SK-N-SH treated with all-trans-retinoic acid at 6 μM for 48 hours (cell line): ENCODE measurements at regions not wholly inside any gene's neighbourhood (a gene's known extent, or its start where the extent isn't known, plus 50 kb on each side); places are given as distances from the start of the nearest gene placed in this dataset.

Experiments
- ATAC-seq: fragments of 200-7000 bp; cut with Tn5 transposase; 3 replicates; pipeline ENCODE4 v1.9.1; 2020; ENCODE audit warnings: mild to moderate bottlenecking, moderate library complexity
- ARNTL ChIP-seq: fragments of 450-650 bp; formaldehyde crosslinking; IDR thresholded peaks from 2 replicates; pipeline ENCODE4 v1.5.0; 2020; ENCODE audit warnings: low read depth, mild to moderate bottlenecking, moderate library complexity, borderline replicate concordance
- BACH2 ChIP-seq: fragments of 250-450 bp; sonication (Bioruptor Pico); IDR thresholded peaks from 2 replicates; pipeline ENCODE4 v1.9.0; 2021; ENCODE audit warnings: mild to moderate bottlenecking, borderline replicate concordance
- CSDC2 ChIP-seq: fragments of 250-450 bp; sonication (Bioruptor Pico); IDR thresholded peaks from 2 replicates; pipeline ENCODE4 v1.5.0; 2020; ENCODE audit warnings: mild to moderate bottlenecking, moderate library complexity
- CSRNP3 ChIP-seq: fragments of 250-450 bp; sonication (Bioruptor Pico); IDR thresholded peaks from 2 replicates; pipeline ENCODE4 v1.5.1; 2021; ENCODE audit warnings: mild to moderate bottlenecking, moderate library complexity
- ESRRG ChIP-seq: fragments of 250-450 bp; sonication (Bioruptor Pico); IDR thresholded peaks from 2 replicates; pipeline ENCODE4 v1.6.1; 2021; ENCODE audit warnings: mild to moderate bottlenecking
- GLIS3 ChIP-seq: fragments of 250-450 bp; sonication (Bioruptor Pico); IDR thresholded peaks from 2 replicates; pipeline ENCODE4 v1.5.0; 2020; ENCODE audit warnings: mild to moderate bottlenecking, moderate library complexity
- ISL1 ChIP-seq: fragments of 250-450 bp; sonication (Bioruptor Pico); IDR thresholded peaks from 2 replicates; pipeline ENCODE4 v2.1.2; 2022; ENCODE audit warnings: mild to moderate bottlenecking, moderate library complexity
- OSR1 ChIP-seq: fragments of 250-450 bp; sonication (Bioruptor Pico); IDR thresholded peaks from 2 replicates; pipeline ENCODE4 v1.8.0; 2022; ENCODE audit warnings: moderate library complexity, mild to moderate bottlenecking, inconsistent platforms
- PPARA ChIP-seq: fragments of 250-450 bp; sonication (Bioruptor Pico); IDR thresholded peaks from 2 replicates; pipeline ENCODE4 v1.5.0; 2020; ENCODE audit warnings: mild to moderate bottlenecking, borderline replicate concordance
- RARB ChIP-seq: fragments of 250-450 bp; sonication (Bioruptor Pico); IDR thresholded peaks from 2 replicates; pipeline ENCODE4 v1.8.0; 2021; ENCODE audit warnings: mild to moderate bottlenecking, moderate library complexity
- SNAI2 ChIP-seq: fragments of 250-450 bp; sonication (Bioruptor Pico); IDR thresholded peaks from 2 replicates; pipeline ENCODE4 v1.5.0; 2020; ENCODE audit warnings: mild to moderate bottlenecking, moderate library complexity
- TCF4 ChIP-seq: fragments of 250-450 bp; sonication (Bioruptor Pico); IDR thresholded peaks from 2 replicates; pipeline ENCODE4 v1.8.0; 2021; ENCODE audit warnings: mild to moderate bottlenecking, moderate library complexity, borderline replicate concordance
- ZC3H10 ChIP-seq: fragments of 250-450 bp; sonication (Bioruptor Pico); IDR thresholded peaks from 2 replicates; pipeline ENCODE4 v1.5.1; 2021; ENCODE audit warnings: mild to moderate bottlenecking, moderate library complexity
- ZFP3 ChIP-seq: fragments of 250-450 bp; sonication (Bioruptor Pico); IDR thresholded peaks from 2 replicates; pipeline ENCODE4 v1.5.0; 2020; ENCODE audit warnings: mild to moderate bottlenecking, moderate library complexity
- ZFP30 ChIP-seq: fragments of 450-650 bp; formaldehyde crosslinking; IDR thresholded peaks from 2 replicates; pipeline ENCODE4 v1.5.0; 2022; ENCODE audit warnings: mild to moderate bottlenecking, moderate library complexity
- ZNF565 ChIP-seq: fragments of 450-650 bp; formaldehyde crosslinking; conservative IDR thresholded peaks from 2 replicates; pipeline ENCODE4 v1.5.0; 2020; ENCODE audit warnings: low read depth, mild to moderate bottlenecking, moderate library complexity
- ZNF70 ChIP-seq: fragments of 450-650 bp; formaldehyde crosslinking; IDR thresholded peaks from 2 replicates; pipeline ENCODE4 v1.5.0; 2020; ENCODE audit warnings: mild to moderate bottlenecking, moderate library complexity
- ZNF8 ChIP-seq: fragments of 450-650 bp; formaldehyde crosslinking; IDR thresholded peaks from 2 replicates; pipeline ENCODE4 v1.5.0; 2020; ENCODE audit warnings: mild to moderate bottlenecking, moderate library complexity
- TF ChIP-seq, protein P1 (sequence below): fragments of 250-450 bp; sonication (Bioruptor Pico); IDR thresholded peaks from 2 replicates; pipeline ENCODE4 v1.8.0; 2021; ENCODE audit warnings: low read depth, mild to moderate bottlenecking, moderate library complexity, borderline replicate concordance
- TF ChIP-seq, protein P2 (sequence below): fragments of 250-450 bp; sonication (Bioruptor Pico); IDR thresholded peaks from 2 replicates; pipeline ENCODE4 v1.5.0; 2020; ENCODE audit warnings: mild to moderate bottlenecking, moderate library complexity
- TF ChIP-seq, protein P3 (sequence below): fragments of 250-450 bp; sonication (Bioruptor Pico); IDR thresholded peaks from 2 replicates; pipeline ENCODE4 v1.8.0; 2020; ENCODE audit warnings: mild to moderate bottlenecking, moderate library complexity, borderline replicate concordance
- TF ChIP-seq, protein P4 (sequence below): fragments of 250-450 bp; sonication (Bioruptor Pico); IDR thresholded peaks from 2 replicates; pipeline ENCODE4 v1.5.1; 2020; ENCODE audit warnings: low read depth, mild to moderate bottlenecking, moderate library complexity

- TF ChIP-seq ZFP30 (no peak), TCF4 (no peak), ZFP3 (no peak), ZNF565 (no peak), PPARA (CRISPR knock-in tag) (no peak), OSR1 (no peak)
- TF ChIP-seq, protein P1, sequence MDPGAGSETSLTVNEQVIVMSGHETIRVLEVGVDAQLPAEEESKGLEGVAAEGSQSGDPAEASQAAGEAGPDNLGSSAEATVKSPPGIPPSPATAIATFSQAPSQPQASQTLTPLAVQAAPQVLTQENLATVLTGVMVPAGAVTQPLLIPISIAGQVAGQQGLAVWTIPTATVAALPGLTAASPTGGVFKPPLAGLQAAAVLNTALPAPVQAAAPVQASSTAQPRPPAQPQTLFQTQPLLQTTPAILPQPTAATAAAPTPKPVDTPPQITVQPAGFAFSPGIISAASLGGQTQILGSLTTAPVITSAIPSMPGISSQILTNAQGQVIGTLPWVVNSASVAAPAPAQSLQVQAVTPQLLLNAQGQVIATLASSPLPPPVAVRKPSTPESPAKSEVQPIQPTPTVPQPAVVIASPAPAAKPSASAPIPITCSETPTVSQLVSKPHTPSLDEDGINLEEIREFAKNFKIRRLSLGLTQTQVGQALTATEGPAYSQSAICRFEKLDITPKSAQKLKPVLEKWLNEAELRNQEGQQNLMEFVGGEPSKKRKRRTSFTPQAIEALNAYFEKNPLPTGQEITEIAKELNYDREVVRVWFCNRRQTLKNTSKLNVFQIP (CRISPR knock-in tag): no peak
- TF ChIP-seq, all 23 proteins: peak for 0
- ATAC-seq: no peak
These were observed 104.8 kb upstream of the CHRNA7 start for GRCh38 chr15:31925541-31925940.

DNA sequence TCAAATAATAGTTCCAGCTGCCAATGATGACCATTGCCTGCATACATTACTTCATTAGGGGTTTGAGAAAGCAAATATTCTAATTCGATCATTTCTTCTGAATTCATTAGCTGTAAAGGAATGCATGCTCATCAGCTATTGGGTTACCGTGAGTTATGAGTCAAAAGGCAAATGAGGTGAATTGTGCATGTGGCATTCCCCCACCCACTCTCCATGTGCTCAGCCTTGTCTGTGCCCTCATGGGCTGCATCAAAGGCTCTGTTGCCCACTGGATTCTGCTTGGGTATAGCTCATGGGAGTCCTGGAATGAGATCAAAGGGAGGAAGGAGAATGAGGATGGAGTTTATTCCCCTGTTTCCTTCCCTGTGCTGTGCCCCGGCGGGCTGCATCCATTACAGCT is 99.3 kb upstream of the CHRNA7 start:
- TF ChIP-seq, protein P2, sequence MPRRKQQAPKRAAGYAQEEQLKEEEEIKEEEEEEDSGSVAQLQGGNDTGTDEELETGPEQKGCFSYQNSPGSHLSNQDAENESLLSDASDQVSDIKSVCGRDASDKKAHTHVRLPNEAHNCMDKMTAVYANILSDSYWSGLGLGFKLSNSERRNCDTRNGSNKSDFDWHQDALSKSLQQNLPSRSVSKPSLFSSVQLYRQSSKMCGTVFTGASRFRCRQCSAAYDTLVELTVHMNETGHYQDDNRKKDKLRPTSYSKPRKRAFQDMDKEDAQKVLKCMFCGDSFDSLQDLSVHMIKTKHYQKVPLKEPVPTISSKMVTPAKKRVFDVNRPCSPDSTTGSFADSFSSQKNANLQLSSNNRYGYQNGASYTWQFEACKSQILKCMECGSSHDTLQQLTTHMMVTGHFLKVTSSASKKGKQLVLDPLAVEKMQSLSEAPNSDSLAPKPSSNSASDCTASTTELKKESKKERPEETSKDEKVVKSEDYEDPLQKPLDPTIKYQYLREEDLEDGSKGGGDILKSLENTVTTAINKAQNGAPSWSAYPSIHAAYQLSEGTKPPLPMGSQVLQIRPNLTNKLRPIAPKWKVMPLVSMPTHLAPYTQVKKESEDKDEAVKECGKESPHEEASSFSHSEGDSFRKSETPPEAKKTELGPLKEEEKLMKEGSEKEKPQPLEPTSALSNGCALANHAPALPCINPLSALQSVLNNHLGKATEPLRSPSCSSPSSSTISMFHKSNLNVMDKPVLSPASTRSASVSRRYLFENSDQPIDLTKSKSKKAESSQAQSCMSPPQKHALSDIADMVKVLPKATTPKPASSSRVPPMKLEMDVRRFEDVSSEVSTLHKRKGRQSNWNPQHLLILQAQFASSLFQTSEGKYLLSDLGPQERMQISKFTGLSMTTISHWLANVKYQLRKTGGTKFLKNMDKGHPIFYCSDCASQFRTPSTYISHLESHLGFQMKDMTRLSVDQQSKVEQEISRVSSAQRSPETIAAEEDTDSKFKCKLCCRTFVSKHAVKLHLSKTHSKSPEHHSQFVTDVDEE (CRISPR knock-in tag): no peak
- no peak for TF ChIP-seq ZC3H10 (CRISPR knock-in tag)
- no peak for TF ChIP-seq SNAI2 (CRISPR knock-in tag)
- TF ChIP-seq, protein P3, sequence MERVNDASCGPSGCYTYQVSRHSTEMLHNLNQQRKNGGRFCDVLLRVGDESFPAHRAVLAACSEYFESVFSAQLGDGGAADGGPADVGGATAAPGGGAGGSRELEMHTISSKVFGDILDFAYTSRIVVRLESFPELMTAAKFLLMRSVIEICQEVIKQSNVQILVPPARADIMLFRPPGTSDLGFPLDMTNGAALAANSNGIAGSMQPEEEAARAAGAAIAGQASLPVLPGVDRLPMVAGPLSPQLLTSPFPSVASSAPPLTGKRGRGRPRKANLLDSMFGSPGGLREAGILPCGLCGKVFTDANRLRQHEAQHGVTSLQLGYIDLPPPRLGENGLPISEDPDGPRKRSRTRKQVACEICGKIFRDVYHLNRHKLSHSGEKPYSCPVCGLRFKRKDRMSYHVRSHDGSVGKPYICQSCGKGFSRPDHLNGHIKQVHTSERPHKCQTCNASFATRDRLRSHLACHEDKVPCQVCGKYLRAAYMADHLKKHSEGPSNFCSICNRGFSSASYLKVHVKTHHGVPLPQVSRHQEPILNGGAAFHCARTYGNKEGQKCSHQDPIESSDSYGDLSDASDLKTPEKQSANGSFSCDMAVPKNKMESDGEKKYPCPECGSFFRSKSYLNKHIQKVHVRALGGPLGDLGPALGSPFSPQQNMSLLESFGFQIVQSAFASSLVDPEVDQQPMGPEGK (CRISPR knock-in tag): no peak
- TF ChIP-seq ESRRG: no peak
- TF ChIP-seq RARB (CRISPR knock-in tag): no peak
- TF ChIP-seq ZNF8 (CRISPR knock-in tag): no peak
- TF ChIP-seq OSR1: no peak
- no peak for ATAC-seq

- ATAC-seq: no peak
- TF ChIP-seq ISL1 (CRISPR knock-in tag): no peak
- no peak for TF ChIP-seq OSR1
- TF ChIP-seq ZNF8 (CRISPR knock-in tag): no peak
These were observed 97.7 kb upstream of the CHRNA7 start for GRCh38 chr15:31932576-31932975.

- TF ChIP-seq CSDC2 (CRISPR knock-in tag) (no peak), ZC3H10 (CRISPR knock-in tag) (no peak), ESRRG (no peak), CSRNP3 (CRISPR knock-in tag) (no peak)
These were observed 95.5 kb upstream of the CHRNA7 start for GRCh38 chr15:31934821-31935220.

GRCh38 chr15:31953478-31953877 is 76.8 kb upstream of the CHRNA7 start:
- ATAC-seq: no peak
- no peak for TF ChIP-seq PPARA (CRISPR knock-in tag)
- TF ChIP-seq CSRNP3 (CRISPR knock-in tag): no peak
- TF ChIP-seq, protein P1 (CRISPR knock-in tag): no peak
- no peak for TF ChIP-seq ZNF70 (CRISPR knock-in tag)
- no peak for TF ChIP-seq ZFP3
- no peak for TF ChIP-seq ARNTL (CRISPR knock-in tag)
- TF ChIP-seq BACH2: no peak
- no peak for TF ChIP-seq TCF4
- TF ChIP-seq, protein P4, sequence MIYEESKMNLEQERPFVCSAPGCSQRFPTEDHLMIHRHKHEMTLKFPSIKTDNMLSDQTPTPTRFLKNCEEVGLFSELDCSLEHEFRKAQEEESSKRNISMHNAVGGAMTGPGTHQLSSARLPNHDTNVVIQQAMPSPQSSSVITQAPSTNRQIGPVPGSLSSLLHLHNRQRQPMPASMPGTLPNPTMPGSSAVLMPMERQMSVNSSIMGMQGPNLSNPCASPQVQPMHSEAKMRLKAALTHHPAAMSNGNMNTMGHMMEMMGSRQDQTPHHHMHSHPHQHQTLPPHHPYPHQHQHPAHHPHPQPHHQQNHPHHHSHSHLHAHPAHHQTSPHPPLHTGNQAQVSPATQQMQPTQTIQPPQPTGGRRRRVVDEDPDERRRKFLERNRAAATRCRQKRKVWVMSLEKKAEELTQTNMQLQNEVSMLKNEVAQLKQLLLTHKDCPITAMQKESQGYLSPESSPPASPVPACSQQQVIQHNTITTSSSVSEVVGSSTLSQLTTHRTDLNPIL (CRISPR knock-in tag): no peak
- no peak for TF ChIP-seq RARB (CRISPR knock-in tag)
- TF ChIP-seq ZNF565: no peak
- no peak for TF ChIP-seq ISL1 (CRISPR knock-in tag)
- no peak for TF ChIP-seq ZFP30
- no peak for TF ChIP-seq GLIS3 (CRISPR knock-in tag)
- TF ChIP-seq ZC3H10 (CRISPR knock-in tag): no peak

More at GRCh38 chr15:31934821-31935220, 95.5 kb upstream of the CHRNA7 start:
- ATAC-seq: no peak
